Superior temporal gyrus (tissue), 1 donor: ENCODE measurements at regions not wholly inside any gene's neighbourhood (a gene's known extent, or its start where the extent isn't known, plus 50 kb on each side); places are given as distances from the start of the nearest gene placed in this dataset.
A peak's percentile ranks its signal among the peaks of the same experiment; 100 is the strongest.

Experiments
- DNase-seq: peaks from one replicate; pipeline ENCODE4 v3.0.0-alpha.2; 2016; ENCODE audit errors: extremely low spot score

- no peak for DNase-seq
Observed at GRCh38 chr2:220046507-220046906, 419.1 kb downstream of the SLC4A3 start.

- peak; percentile 65 for DNase-seq
Observed at GRCh38 chr2:220051716-220052115, 424.3 kb downstream of the SLC4A3 start.

GRCh38 chr2:220053919-220054318, 426.5 kb downstream of the SLC4A3 start:
- DNase-seq = no peak

- no peak for DNase-seq
Observed at GRCh38 chr2:220057391-220057790, 430.0 kb downstream of the SLC4A3 start.

- no peak for DNase-seq
Observed at GRCh38 chr2:220057916-220058315, 430.5 kb downstream of the SLC4A3 start.

- DNase-seq = no peak
Observed at GRCh38 chr2:220064111-220065030, 436.9 kb downstream of the SLC4A3 start.

GRCh38 chr2:220065581-220065980, 438.2 kb downstream of the SLC4A3 start:
- DNase-seq = no peak

GRCh38 chr2:220068846-220069245, 441.4 kb downstream of the SLC4A3 start:
- no peak for DNase-seq

- no peak for DNase-seq
Observed at GRCh38 chr2:220070349-220070748, 442.9 kb downstream of the SLC4A3 start.

- no peak for DNase-seq
Observed at GRCh38 chr2:220071696-220072095, 444.3 kb downstream of the SLC4A3 start.

GRCh38 chr2:220072669-220073220, 445.3 kb downstream of the SLC4A3 start:
- no peak for DNase-seq

GRCh38 chr2:220075835-220076234, 448.4 kb downstream of the SLC4A3 start:
- DNase-seq = no peak

GRCh38 chr2:220076734-220077133, 449.3 kb downstream of the SLC4A3 start:
- DNase-seq = no peak

- DNase-seq = peak; percentile 31
Observed at GRCh38 chr2:220077488-220077887, 450.1 kb downstream of the SLC4A3 start.

GRCh38 chr2:220078439-220078838, 451.0 kb downstream of the SLC4A3 start:
- peak; percentile 28 for DNase-seq

- no peak for DNase-seq
Observed at GRCh38 chr2:220079595-220079994, 452.2 kb downstream of the SLC4A3 start.

- DNase-seq = no peak
Observed at GRCh38 chr2:220081171-220081570, 453.7 kb downstream of the SLC4A3 start.

- DNase-seq = no peak
Observed at GRCh38 chr2:220090050-220090449, 462.6 kb downstream of the SLC4A3 start.

GRCh38 chr2:220096406-220096805, 469.0 kb downstream of the SLC4A3 start:
- DNase-seq = no peak

GRCh38 chr2:220101980-220102379, 474.6 kb downstream of the SLC4A3 start:
- no peak for DNase-seq

GRCh38 chr2:220103596-220103995, 476.2 kb downstream of the SLC4A3 start:
- DNase-seq = no peak

- DNase-seq = no peak
Observed at GRCh38 chr2:220104871-220105351, 477.5 kb downstream of the SLC4A3 start.

GRCh38 chr2:220106065-220106464, 478.6 kb downstream of the SLC4A3 start:
- no peak for DNase-seq
